ENCODE measurements at regions not wholly inside any gene's neighbourhood (a gene's known extent, or its start where the extent isn't known, plus 50 kb on each side); places are given as distances from the start of the nearest gene placed in this dataset.

DNA sequence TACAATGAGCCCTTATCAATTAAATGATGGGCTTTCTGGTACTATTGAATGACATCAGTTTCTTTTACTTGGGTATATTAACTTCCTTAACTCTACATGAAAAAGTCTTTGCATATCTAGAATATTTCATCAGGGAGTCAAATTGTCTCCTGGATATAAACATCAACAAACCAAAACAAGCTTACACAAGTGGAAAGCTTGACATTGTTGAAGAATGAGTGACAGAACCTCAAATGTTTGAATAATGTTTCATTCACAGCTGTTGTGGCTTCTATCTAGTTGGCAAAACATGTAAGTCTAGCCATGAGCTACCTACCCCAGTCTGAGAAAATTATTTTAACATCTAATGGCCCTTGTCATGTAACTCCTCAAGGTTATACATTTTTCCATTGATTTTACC lies 604.8 kb upstream of the ADAMTS5 start:
- Histone ChIP-seq H3K27me3 (ENCODE audit: control insufficient read depth in 3 of 3, insufficient read depth in 3 of 3, low read length in 3 of 3) (no peaks in the 10 kb centered on the region), H3K4me3 (ENCODE audit: low read depth in 1 of 3, low read length in 3 of 3) (no peak overlapping the region), H3K9me3 (ENCODE audit: control insufficient read depth in 2 of 2, insufficient read depth in 1 of 2, low read depth in 1 of 2, low read length in 1 of 2) (no peaks in the 10 kb centered on the region), H3K36me3 (ENCODE audit: control insufficient read depth in 3 of 3, insufficient read depth in 2 of 3, low read depth in 1 of 3, low read length in 3 of 3) (no peaks in the 10 kb centered on the region), H3K27ac (ENCODE audit: low read depth in 1 of 3, low read length in 2 of 3) (no peak overlapping the region), H3K4me1 (ENCODE audit: control insufficient read depth in 3 of 3, insufficient read depth in 2 of 3, low read depth in 1 of 3, low read length in 2 of 3) (no peaks in the 10 kb centered on the region)
- no peak for FAIRE-seq
- DNase-seq: no peak

DNA sequence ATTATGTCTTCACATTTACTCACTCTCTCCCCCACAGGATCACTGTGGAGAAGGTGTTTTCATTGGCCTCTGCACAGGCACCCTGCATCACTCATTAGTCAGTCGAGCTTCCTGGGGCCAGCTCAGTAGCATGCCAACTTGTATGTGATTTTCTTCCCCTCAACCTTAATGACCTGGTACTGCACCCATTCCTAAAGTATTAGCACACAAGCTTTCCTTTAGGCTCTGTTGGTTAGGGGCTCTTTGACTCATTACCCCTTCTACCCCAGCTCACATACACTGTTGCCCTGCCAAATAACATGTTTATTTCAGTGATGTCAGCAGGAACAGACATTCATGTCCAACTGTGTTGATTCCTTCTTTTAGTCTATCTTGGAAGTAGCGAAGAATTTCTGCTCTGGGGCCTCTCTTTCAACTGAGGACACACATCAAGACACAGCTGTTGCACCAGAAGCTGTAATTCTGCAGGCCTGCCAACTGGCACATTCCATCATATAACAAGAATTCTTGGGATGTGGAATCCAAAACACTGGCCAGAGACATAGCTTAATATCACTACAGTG lies 603.5 kb upstream of the ADAMTS5 start:
- H3K4me1 ChIP-seq (ENCODE audit: control insufficient read depth in 3 of 3, insufficient read depth in 2 of 3, low read depth in 1 of 3, low read length in 2 of 3): no peaks in the 10 kb centered on the region
- FAIRE-seq (no peak), DNase-seq (peak in 1 of 2 donors; percentile 9)
- H3K4me3 ChIP-seq (ENCODE audit: low read depth in 1 of 3, low read length in 3 of 3): no peak overlapping the region
- peak overlapping the region in 2 of 3 donors; percentile 6 to 24 for H3K27ac ChIP-seq (ENCODE audit: low read depth in 1 of 3, low read length in 2 of 3)
- H3K9me3 ChIP-seq (ENCODE audit: control insufficient read depth in 2 of 2, insufficient read depth in 1 of 2, low read depth in 1 of 2, low read length in 1 of 2): no peaks in the 10 kb centered on the region
- 43 to 72% (median 48%) methylated on average over 2 of the region's 2 CpGs for WGBS, 3 donors
- no peaks in the 10 kb centered on the region for H3K36me3 ChIP-seq (ENCODE audit: control insufficient read depth in 3 of 3, insufficient read depth in 2 of 3, low read depth in 1 of 3, low read length in 3 of 3)
- no peaks in the 10 kb centered on the region for H3K27me3 ChIP-seq (ENCODE audit: control insufficient read depth in 3 of 3, insufficient read depth in 3 of 3, low read length in 3 of 3)

DNA sequence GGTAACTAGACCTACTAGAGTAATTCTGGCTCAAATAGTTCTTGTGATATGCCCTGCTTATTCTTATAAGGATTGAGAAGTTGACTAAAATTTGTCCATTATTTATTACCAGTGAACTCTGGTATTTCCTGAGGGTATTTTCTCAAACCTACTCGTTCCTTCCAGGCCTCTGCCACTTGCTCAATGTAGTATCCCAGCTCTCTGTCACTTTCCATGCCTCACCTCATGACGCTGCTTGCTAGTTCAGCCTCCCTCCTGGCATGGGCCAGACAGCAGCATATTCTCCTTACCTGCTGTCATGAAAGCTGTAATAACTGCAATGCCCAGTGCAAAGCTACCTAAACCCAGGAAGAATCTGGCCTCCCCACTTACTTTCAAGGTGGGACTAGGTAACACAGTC lies 602.9 kb upstream of the ADAMTS5 start:
- H3K27me3 ChIP-seq (ENCODE audit: control insufficient read depth in 3 of 3, insufficient read depth in 3 of 3, low read length in 3 of 3): no peaks in the 10 kb centered on the region
- H3K36me3 ChIP-seq (ENCODE audit: control insufficient read depth in 3 of 3, insufficient read depth in 2 of 3, low read depth in 1 of 3, low read length in 3 of 3): no peaks in the 10 kb centered on the region
- peak overlapping the region in 2 of 3 donors; percentile 6 to 24 for H3K27ac ChIP-seq (ENCODE audit: low read depth in 1 of 3, low read length in 2 of 3)
- WGBS, 3 donors: 43 to 53% (median 49%) methylated on average over 2 of the region's 2 CpGs
- H3K4me1 ChIP-seq (ENCODE audit: control insufficient read depth in 3 of 3, insufficient read depth in 2 of 3, low read depth in 1 of 3, low read length in 2 of 3): no peaks in the 10 kb centered on the region
- no peaks in the 10 kb centered on the region for H3K9me3 ChIP-seq (ENCODE audit: control insufficient read depth in 2 of 2, insufficient read depth in 1 of 2, low read depth in 1 of 2, low read length in 1 of 2)
- FAIRE-seq (no peak), DNase-seq (no peak)
- no peak overlapping the region for H3K4me3 ChIP-seq (ENCODE audit: low read depth in 1 of 3, low read length in 3 of 3)

GRCh38 chr21:27569091-27569490 lies 602.2 kb upstream of the ADAMTS5 start:
- no peaks in the 10 kb centered on the region for H3K4me1 ChIP-seq (ENCODE audit: control insufficient read depth in 3 of 3, insufficient read depth in 2 of 3, low read depth in 1 of 3, low read length in 2 of 3)
- H3K4me3 ChIP-seq (ENCODE audit: low read depth in 1 of 3, low read length in 3 of 3): no peak overlapping the region
- H3K27me3 ChIP-seq (ENCODE audit: control insufficient read depth in 3 of 3, insufficient read depth in 3 of 3, low read length in 3 of 3): no peaks in the 10 kb centered on the region
- no peak for FAIRE-seq
- 77 to 84% (median 83%) methylated on average over 2 of the region's 2 CpGs for WGBS, 3 donors
- H3K9me3 ChIP-seq (ENCODE audit: control insufficient read depth in 2 of 2, insufficient read depth in 1 of 2, low read depth in 1 of 2, low read length in 1 of 2): no peaks in the 10 kb centered on the region
- no peaks in the 10 kb centered on the region for H3K36me3 ChIP-seq (ENCODE audit: control insufficient read depth in 3 of 3, insufficient read depth in 2 of 3, low read depth in 1 of 3, low read length in 3 of 3)
- DNase-seq: no peak
- H3K27ac ChIP-seq (ENCODE audit: low read depth in 1 of 3, low read length in 2 of 3): no peak overlapping the region

GRCh38 chr21:27567381-27567780 lies 600.5 kb upstream of the ADAMTS5 start:
- H3K4me1 ChIP-seq (ENCODE audit: control insufficient read depth in 3 of 3, insufficient read depth in 2 of 3, low read depth in 1 of 3, low read length in 2 of 3): no peaks in the 10 kb centered on the region
- FAIRE-seq: no peak
- no peaks in the 10 kb centered on the region for H3K36me3 ChIP-seq (ENCODE audit: control insufficient read depth in 3 of 3, insufficient read depth in 2 of 3, low read depth in 1 of 3, low read length in 3 of 3)
- H3K9me3 ChIP-seq (ENCODE audit: control insufficient read depth in 2 of 2, insufficient read depth in 1 of 2, low read depth in 1 of 2, low read length in 1 of 2): no peaks in the 10 kb centered on the region
- no peak overlapping the region for H3K27ac ChIP-seq (ENCODE audit: low read depth in 1 of 3, low read length in 2 of 3)
- WGBS, 3 donors: 17 to 72% (median 24%) methylated on average over 1 of the region's 1 CpG
- no peak overlapping the region for H3K4me3 ChIP-seq (ENCODE audit: low read depth in 1 of 3, low read length in 3 of 3)
- H3K27me3 ChIP-seq (ENCODE audit: control insufficient read depth in 3 of 3, insufficient read depth in 3 of 3, low read length in 3 of 3): no peaks in the 10 kb centered on the region
- no peak for DNase-seq

DNA sequence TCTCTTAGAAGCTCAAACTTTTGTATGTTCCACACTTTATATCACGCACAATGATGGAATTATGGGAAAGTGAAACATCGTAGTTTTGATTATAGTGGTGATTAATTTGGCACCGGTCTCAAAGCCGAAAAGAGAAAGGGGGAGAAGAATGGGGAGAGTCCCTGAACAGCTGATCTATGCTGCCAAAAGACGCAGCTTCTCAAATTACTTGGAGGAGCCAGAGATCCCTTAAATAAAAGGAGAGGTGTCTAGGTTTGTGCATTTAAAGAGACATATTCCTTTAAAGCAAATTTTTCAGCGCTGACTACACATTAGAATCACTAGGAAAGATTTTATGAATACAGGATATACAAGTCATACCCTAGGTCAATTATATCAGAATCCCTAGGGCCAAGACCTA lies 599.6 kb upstream of the ADAMTS5 start:
- no peak overlapping the region for H3K4me3 ChIP-seq (ENCODE audit: low read depth in 1 of 3, low read length in 3 of 3)
- WGBS, 3 donors: 77 to 83% (median 82%) methylated on average over 6 of the region's 6 CpGs
- no peak for FAIRE-seq

GRCh38 chr21:27565364-27565763 lies 598.5 kb upstream of the ADAMTS5 start:
- Histone ChIP-seq H3K4me3 (ENCODE audit: low read depth in 1 of 3, low read length in 3 of 3) (no peak overlapping the region), H3K9me3 (ENCODE audit: control insufficient read depth in 2 of 2, insufficient read depth in 1 of 2, low read depth in 1 of 2, low read length in 1 of 2) (no peaks in the 10 kb centered on the region), H3K27me3 (ENCODE audit: control insufficient read depth in 3 of 3, insufficient read depth in 3 of 3, low read length in 3 of 3) (no peaks in the 10 kb centered on the region), H3K27ac (ENCODE audit: low read depth in 1 of 3, low read length in 2 of 3) (no peak overlapping the region), H3K4me1 (ENCODE audit: control insufficient read depth in 3 of 3, insufficient read depth in 2 of 3, low read depth in 1 of 3, low read length in 2 of 3) (no peaks in the 10 kb centered on the region), H3K36me3 (ENCODE audit: control insufficient read depth in 3 of 3, insufficient read depth in 2 of 3, low read depth in 1 of 3, low read length in 3 of 3) (no peaks in the 10 kb centered on the region)
- 90 to 93% (median 92%) methylated on average over 1 of the region's 1 CpG for WGBS, 3 donors
- DNase-seq (no peak), FAIRE-seq (no peak)

More for the DNA sequence above, 599.6 kb upstream of the ADAMTS5 start:
- H3K27me3 ChIP-seq (ENCODE audit: control insufficient read depth in 3 of 3, insufficient read depth in 3 of 3, low read length in 3 of 3): no peaks in the 10 kb centered on the region
- no peak overlapping the region for H3K27ac ChIP-seq (ENCODE audit: low read depth in 1 of 3, low read length in 2 of 3)
- H3K9me3 ChIP-seq (ENCODE audit: control insufficient read depth in 2 of 2, insufficient read depth in 1 of 2, low read depth in 1 of 2, low read length in 1 of 2): no peaks in the 10 kb centered on the region
- H3K4me1 ChIP-seq (ENCODE audit: control insufficient read depth in 3 of 3, insufficient read depth in 2 of 3, low read depth in 1 of 3, low read length in 2 of 3): no peaks in the 10 kb centered on the region
- no peak for DNase-seq
- H3K36me3 ChIP-seq (ENCODE audit: control insufficient read depth in 3 of 3, insufficient read depth in 2 of 3, low read depth in 1 of 3, low read length in 3 of 3): no peaks in the 10 kb centered on the region

GRCh38 chr21:27564684-27565301 lies 597.9 kb upstream of the ADAMTS5 start:
- FAIRE-seq: no peak
- Histone ChIP-seq H3K4me1 (ENCODE audit: control insufficient read depth in 3 of 3, insufficient read depth in 2 of 3, low read depth in 1 of 3, low read length in 2 of 3) (no peaks in the 10 kb centered on the region), H3K27ac (ENCODE audit: low read depth in 1 of 3, low read length in 2 of 3) (no peak overlapping the region), H3K4me3 (ENCODE audit: low read depth in 1 of 3, low read length in 3 of 3) (no peak overlapping the region), H3K36me3 (ENCODE audit: control insufficient read depth in 3 of 3, insufficient read depth in 2 of 3, low read depth in 1 of 3, low read length in 3 of 3) (no peaks in the 10 kb centered on the region), H3K9me3 (ENCODE audit: control insufficient read depth in 2 of 2, insufficient read depth in 1 of 2, low read depth in 1 of 2, low read length in 1 of 2) (no peaks in the 10 kb centered on the region), H3K27me3 (ENCODE audit: control insufficient read depth in 3 of 3, insufficient read depth in 3 of 3, low read length in 3 of 3) (no peaks in the 10 kb centered on the region)
- peak; percentile 29 to 46 for DNase-seq
- WGBS, 3 donors: 48 to 64% (median 55%) methylated on average over 1 of the region's 1 CpG

GRCh38 chr21:27562303-27562702 lies 595.4 kb upstream of the ADAMTS5 start:
- whole genome bisulfite sequencing, 3 donors: 88 to 94% (median 91%) methylated on average over 6 of the region's 6 CpGs
- Histone ChIP-seq H3K4me3 (ENCODE audit: low read depth in 1 of 3, low read length in 3 of 3) (no peak overlapping the region), H3K27ac (ENCODE audit: low read depth in 1 of 3, low read length in 2 of 3) (no peak overlapping the region), H3K9me3 (ENCODE audit: control insufficient read depth in 2 of 2, insufficient read depth in 1 of 2, low read depth in 1 of 2, low read length in 1 of 2) (no peaks in the 10 kb centered on the region), H3K27me3 (ENCODE audit: control insufficient read depth in 3 of 3, insufficient read depth in 3 of 3, low read length in 3 of 3) (no peaks in the 10 kb centered on the region), H3K36me3 (ENCODE audit: control insufficient read depth in 3 of 3, insufficient read depth in 2 of 3, low read depth in 1 of 3, low read length in 3 of 3) (no peaks in the 10 kb centered on the region), H3K4me1 (ENCODE audit: control insufficient read depth in 3 of 3, insufficient read depth in 2 of 3, low read depth in 1 of 3, low read length in 2 of 3) (no peaks in the 10 kb centered on the region)
- DNase-seq (no peak), FAIRE-seq (no peak)
